HEK293T (cell line): ENCODE measurements at regions not wholly inside any gene's neighbourhood (a gene's known extent, or its start where the extent isn't known, plus 50 kb on each side); places are given as distances from the start of the nearest gene placed in this dataset.

Experiments used
- CTCF ChIA-PET: fragments of 350-600 bp; formaldehyde crosslinking; extraction: SDS; loops from one replicate; lab custom pipeline; 2021; ENCODE audit warnings: antibody characterized with exemption, inconsistent platforms; lab: Yijun Ruan, JAX
- POLR2A ChIA-PET: fragments of 350-600 bp; formaldehyde crosslinking; extraction: SDS; loops from one replicate; lab custom pipeline; 2020; ENCODE audit warnings: antibody characterized with exemption, inconsistent platforms; lab: Yijun Ruan, JAX
- DNase-seq: peaks from one replicate; pipeline ENCODE4 v3.0.0; 2012; ENCODE audit warnings: mixed read lengths; ENCODE audit errors: extremely low spot score
- ARNT ChIP-seq: fragments of 450-650 bp; IDR thresholded peaks from 2 replicates; pipeline ENCODE4 v1.6.1; 2017; ENCODE audit warnings: mild to moderate bottlenecking
- BHLHE40 ChIP-seq: fragments of 450-650 bp; IDR thresholded peaks from 2 replicates; pipeline ENCODE4 v1.6.1; 2016; ENCODE audit warnings: mild to moderate bottlenecking, moderate library complexity, borderline replicate concordance
- CTBP1 ChIP-seq: fragments of 450-650 bp; IDR thresholded peaks from 2 replicates; pipeline ENCODE4 v1.6.1; 2016; ENCODE audit warnings: borderline replicate concordance
- ELF4 ChIP-seq: fragments of 450-650 bp; IDR thresholded peaks from 2 replicates; pipeline ENCODE4 v1.6.1; 2017; ENCODE audit warnings: antibody characterized with exemption
- FOXA1 ChIP-seq: fragments of 450-650 bp; IDR thresholded peaks from 2 replicates; pipeline ENCODE4 v1.6.1; 2016; ENCODE audit warnings: mild to moderate bottlenecking
- FOXK2 ChIP-seq: fragments of 450-650 bp; IDR thresholded peaks from 2 replicates; pipeline ENCODE4 v1.6.1; 2016; ENCODE audit warnings: mild to moderate bottlenecking
- FOXM1 ChIP-seq: fragments of 450-650 bp; IDR thresholded peaks from 2 replicates; pipeline ENCODE4 v1.6.1; 2017; ENCODE audit warnings: mild to moderate bottlenecking, borderline replicate concordance
- HDGF ChIP-seq: fragments of 450-650 bp; IDR thresholded peaks from 2 replicates; pipeline ENCODE4 v1.6.1; 2017; ENCODE audit warnings: antibody characterized with exemption, borderline replicate concordance
- L3MBTL2 ChIP-seq: fragments of 450-650 bp; conservative IDR thresholded peaks from 2 replicates; pipeline ENCODE4 v1.6.1; 2016; ENCODE audit warnings: mild to moderate bottlenecking
- LEF1 ChIP-seq: fragments of 450-650 bp; IDR thresholded peaks from 2 replicates; pipeline ENCODE4 v1.6.1; 2017; ENCODE audit warnings: mild to moderate bottlenecking, borderline replicate concordance
- NFRKB ChIP-seq: fragments of 450-650 bp; IDR thresholded peaks from 2 replicates; pipeline ENCODE4 v1.6.1; 2016; ENCODE audit warnings: mild to moderate bottlenecking, moderate library complexity
- SP1 ChIP-seq: fragments of 450-650 bp; IDR thresholded peaks from 2 replicates; pipeline ENCODE4 v1.6.1; 2017
- SUZ12 ChIP-seq: fragments of 450-650 bp; IDR thresholded peaks from 2 replicates; pipeline ENCODE4 v1.6.1; 2016; ENCODE audit warnings: mild to moderate bottlenecking
- TARDBP ChIP-seq: fragments of 450-650 bp; IDR thresholded peaks from 2 replicates; pipeline ENCODE4 v1.6.1; 2016
- ZNF384 ChIP-seq: fragments of 450-650 bp; IDR thresholded peaks from 2 replicates; pipeline ENCODE4 v1.6.1; 2016
- TF ChIP-seq, protein P1 (sequence below): fragments of 450-650 bp; IDR thresholded peaks from 2 replicates; pipeline ENCODE4 v1.6.1; 2016

DNA sequence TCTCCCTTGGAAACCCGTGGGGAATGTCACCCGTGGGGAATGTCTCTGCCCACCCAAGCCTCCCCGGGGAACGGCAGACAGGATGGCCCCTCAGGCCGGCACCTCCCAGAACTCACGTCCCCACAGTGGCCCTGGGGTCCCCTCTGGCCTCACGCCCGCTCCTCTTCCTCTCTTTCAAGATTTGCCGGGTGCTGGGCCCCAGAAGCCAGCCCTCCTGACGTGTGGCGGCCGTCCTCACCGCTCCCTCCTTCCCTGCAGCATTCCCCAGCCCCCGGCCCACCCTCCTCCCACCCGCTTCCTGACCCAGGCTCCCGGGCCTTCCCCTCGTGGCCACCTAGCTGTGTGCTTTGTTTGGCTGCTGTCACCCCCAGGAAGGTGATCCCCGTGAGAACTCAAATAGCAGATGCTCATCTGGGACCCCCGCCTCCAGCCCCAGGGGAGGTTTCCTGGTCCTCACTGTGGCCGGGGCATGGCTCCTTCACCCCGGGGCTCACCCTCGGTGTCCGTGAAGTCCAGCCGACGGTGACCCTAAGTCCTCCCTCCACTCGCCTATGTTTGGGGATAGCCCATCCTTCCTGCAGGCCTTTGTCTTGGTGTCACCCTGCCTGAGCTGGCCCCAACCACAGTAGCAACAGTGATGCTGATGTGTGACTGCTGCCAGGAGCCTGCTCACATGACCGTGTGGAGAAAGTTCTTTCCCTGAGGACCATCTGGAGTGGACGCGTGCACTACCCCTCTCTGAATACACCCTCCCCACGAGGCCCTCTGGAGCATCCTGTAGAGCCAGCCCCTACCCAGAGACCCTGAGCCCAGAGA is 163.3 kb upstream of the IER5L start:
- CTCF ChIA-PET = no interaction called here
- DNase-seq = no peak
- no peak for TF ChIP-seq TARDBP
- POLR2A ChIA-PET = no interaction called here

DNA sequence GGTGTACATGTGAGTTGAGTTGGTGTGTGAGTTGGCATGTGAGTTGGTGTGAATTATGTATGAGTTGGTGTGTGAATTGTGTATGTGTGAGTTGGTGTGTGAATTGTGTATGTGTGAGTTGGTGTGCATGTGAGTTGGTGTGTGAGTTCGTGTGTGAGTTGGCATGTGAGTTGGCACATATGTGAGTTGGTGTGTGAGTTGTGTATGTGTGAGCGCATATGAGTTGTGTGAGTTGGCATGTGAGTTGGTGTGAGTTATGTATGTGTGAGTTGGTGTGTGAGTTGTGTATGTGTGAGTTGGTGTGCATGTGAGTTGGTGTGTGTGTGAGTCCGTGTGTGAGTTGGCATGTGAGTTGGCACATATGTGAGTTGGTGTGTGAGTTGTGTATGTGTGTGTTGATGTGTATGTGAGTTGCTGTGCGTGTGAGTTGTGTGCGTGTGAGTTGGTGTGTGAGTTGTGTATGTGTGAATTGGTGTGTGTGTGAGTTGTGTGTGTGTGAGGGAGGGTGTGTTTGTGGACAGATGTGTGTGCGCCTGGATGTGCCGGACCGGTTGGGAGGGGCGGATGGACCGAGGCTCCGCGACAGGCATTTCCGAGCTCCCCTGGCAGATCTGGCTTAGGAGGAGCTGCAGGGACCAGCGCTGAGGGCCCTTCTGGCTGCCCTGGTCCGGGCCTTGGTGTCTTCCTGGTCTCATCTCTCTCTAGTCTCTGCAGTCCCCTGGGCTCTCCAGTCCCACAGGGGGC is 162.5 kb upstream of the IER5L start:
- ChIA-PET CTCF (no interaction called here), POLR2A (no interaction called here)
- TF ChIP-seq ARNT (no peak), HDGF (no peak), FOXK2 (no peak), LEF1 (no peak), FOXM1 (no peak), NFRKB (no peak), ZNF384 (no peak), TARDBP (no peak; the same call in 1 of the 2 replicates), CTBP1 (no peak), SUZ12 (no peak), SP1 (no peak), ELF4 (no peak), FOXA1 (no peak), BHLHE40 (no peak), L3MBTL2 (no peak)
- TF ChIP-seq, protein P1, sequence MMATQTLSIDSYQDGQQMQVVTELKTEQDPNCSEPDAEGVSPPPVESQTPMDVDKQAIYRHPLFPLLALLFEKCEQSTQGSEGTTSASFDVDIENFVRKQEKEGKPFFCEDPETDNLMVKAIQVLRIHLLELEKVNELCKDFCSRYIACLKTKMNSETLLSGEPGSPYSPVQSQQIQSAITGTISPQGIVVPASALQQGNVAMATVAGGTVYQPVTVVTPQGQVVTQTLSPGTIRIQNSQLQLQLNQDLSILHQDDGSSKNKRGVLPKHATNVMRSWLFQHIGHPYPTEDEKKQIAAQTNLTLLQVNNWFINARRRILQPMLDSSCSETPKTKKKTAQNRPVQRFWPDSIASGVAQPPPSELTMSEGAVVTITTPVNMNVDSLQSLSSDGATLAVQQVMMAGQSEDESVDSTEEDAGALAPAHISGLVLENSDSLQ = no peak
- no peak for DNase-seq

DNA sequence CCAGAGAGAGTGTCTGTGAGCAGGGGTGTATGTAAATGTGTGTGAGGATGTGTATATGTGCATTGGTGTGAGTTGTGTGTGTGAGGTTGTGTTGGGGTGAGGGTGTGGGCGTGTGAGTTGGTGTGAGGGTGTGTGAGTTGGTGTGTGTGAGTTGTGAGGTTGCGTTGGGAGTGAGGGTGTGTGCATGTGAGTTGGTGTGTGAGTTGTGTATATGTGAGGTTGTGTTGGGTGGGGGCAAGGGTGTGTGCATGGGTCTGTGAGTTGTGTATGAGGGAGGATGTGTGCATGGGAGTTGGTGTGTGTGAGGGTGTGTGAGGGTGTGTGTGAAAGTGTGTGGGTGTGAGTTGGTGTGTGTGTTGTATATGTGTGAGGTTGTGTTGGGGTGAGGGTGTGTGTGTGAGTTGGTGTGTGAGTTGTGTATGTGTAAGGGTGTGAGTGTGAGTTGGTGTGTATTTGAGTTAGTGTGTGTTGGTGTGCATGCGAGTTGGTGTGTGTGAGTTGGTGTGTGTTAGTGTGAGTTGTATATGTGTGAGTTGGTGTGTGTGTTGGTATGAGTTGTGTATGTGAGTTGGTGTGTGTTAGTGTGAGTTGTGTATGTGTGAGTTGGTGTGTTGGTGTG is 161.6 kb upstream of the IER5L start:
- ChIA-PET CTCF (no interaction called here), POLR2A (no interaction called here)
- no peak for TF ChIP-seq FOXA1
- TF ChIP-seq HDGF = no peak
- no peak for TF ChIP-seq FOXK2
- TF ChIP-seq TARDBP = no peak
- TF ChIP-seq SUZ12 = no peak
- TF ChIP-seq CTBP1 = no peak
- no peak for TF ChIP-seq SP1
- TF ChIP-seq BHLHE40 = no peak
- no peak for TF ChIP-seq LEF1
- no peak for DNase-seq

DNA sequence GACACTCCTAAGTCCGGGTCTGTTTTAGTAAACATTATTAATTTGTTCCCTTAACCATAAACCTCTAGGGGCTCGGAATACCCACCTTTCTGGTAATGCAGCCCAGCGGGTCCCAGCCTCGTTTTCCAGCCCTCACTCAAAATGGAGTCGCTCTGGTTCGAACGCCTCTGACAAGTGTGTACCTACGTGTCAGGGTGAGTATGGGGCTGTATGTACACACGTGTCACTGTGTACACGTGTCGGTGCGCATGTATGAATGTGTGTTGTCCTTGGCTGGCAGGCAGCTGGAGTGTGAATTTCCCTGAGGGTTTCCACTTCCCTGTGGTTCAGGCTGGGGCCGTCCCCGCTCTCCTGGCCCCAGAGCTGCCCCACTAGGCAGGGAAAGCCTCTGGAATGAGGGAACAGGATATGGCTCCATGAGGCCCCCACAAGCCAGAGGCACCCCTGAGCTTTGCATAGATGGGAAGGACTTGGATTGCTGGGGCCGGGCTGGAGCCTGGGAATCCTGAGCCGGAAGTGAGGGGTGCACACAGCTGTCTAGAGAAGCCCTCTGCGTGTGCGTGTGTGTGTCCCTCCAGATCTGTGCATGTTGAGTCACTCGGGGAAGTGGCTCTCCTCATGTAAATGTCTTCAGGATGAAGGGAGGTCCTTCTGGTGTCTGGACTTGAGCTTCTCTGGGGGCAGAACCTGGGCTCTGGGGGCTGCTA is 160.8 kb upstream of the IER5L start:
- ChIA-PET POLR2A (no interaction called here), CTCF (no interaction called here)
- TF ChIP-seq LEF1 (no peak), TARDBP (no peak), L3MBTL2 (no peak), SP1 (no peak), FOXA1 (no peak), CTBP1 (no peak), ARNT (no peak), ELF4 (no peak), NFRKB (no peak), FOXK2 (no peak), ZNF384 (no peak), BHLHE40 (no peak), SUZ12 (no peak), HDGF (no peak), FOXM1 (no peak)
- TF ChIP-seq, protein P1 = no peak
- no peak for DNase-seq

DNA sequence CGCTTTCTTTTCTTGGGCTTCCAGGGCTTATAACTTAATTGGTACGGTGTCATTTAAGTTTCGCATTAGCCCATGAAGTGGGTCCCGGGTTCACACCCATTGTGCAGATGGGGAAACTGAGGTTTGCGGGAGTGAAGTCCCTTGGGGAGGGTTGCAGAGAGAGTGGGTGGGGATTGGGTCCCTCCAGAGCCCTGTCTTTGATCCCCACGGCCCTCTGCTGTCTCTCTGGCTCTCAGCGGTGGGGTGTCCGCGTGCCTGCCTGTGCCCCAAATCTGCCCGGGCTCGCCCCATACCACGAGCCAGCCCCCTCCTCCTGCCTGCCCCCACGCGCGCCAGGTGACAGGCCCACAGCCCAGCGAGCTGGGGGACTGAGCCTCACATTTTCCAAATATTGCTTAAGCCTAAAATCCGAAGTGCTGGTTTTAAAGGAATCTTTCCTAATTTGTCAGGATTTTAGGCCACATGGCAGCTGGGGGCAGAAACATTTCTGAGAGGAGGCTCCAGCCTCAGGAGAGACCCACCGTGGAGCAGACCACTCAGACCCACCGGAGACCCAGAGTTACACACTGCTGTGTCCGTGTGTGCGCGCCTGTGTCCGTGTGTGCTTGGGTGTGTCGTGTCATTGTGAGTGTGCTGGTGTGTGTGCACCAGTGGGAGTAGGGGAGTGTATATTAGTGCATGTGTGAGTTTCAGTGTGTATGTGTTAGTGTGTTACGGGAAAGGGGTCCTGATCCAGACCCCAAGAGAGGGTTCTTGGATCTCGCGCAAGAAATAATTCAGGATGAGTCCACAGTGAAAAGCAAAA is 159.5 kb upstream of the IER5L start:
- CTCF ChIA-PET = no interaction called here
- no peak for TF ChIP-seq L3MBTL2
- TF ChIP-seq, protein P1 = no peak
- no peak for TF ChIP-seq CTBP1
- TF ChIP-seq ELF4 = no peak
- no peak for TF ChIP-seq NFRKB
- TF ChIP-seq FOXA1 = no peak
- no peak for TF ChIP-seq HDGF
- no peak for TF ChIP-seq ZNF384
- TF ChIP-seq TARDBP = no peak
- no peak for TF ChIP-seq LEF1
- no peak for TF ChIP-seq ARNT
- TF ChIP-seq FOXM1 = no peak
- TF ChIP-seq SUZ12 = no peak
- TF ChIP-seq BHLHE40 = no peak
- no peak for TF ChIP-seq SP1
- TF ChIP-seq FOXK2 = no peak
- no peak for DNase-seq
- POLR2A ChIA-PET = no interaction called here
